GM12878 (cell line): ENCODE measurements at regions not wholly inside any gene's neighbourhood (a gene's known extent, or its start where the extent isn't known, plus 50 kb on each side); places are given as distances from the start of the nearest gene placed in this dataset.

ENCODE experiments used
- ATAC-seq: fragments of 200-7000 bp; cut with Tn5 transposase; 3 replicates; pipeline ENCODE4 v1.9.1; 2020; ENCODE audit warnings: mild to moderate bottlenecking, moderate library complexity
- BruUV-seq: library from RNA; stranded (reverse); fragments of 400-500 nt; replicated peaks from 2 replicates; lab custom pipeline; 2021; lab: Mats Ljungman, UMichigan
- CTCF ChIA-PET: fragments of 300-600 bp; sonication (Branson Sonifier 250); formaldehyde crosslinking; extraction: SDS; loops from one replicate; lab custom pipeline; 2021; ENCODE audit warnings: inconsistent platforms; lab: Yijun Ruan, JAX
- POLR2A ChIA-PET: fragments of 350-600 bp; formaldehyde crosslinking; extraction: SDS; loops from one replicate; lab custom pipeline; 2021; ENCODE audit warnings: inconsistent platforms; lab: Charles Lee
- RAD21 ChIA-PET: fragments of 300-600 bp; sonication (Branson Sonifier 250); formaldehyde crosslinking; loops from one replicate; lab custom pipeline; 2023; ENCODE audit warnings: antibody characterized with exemption; ENCODE audit not compliant: unreplicated experiment; lab: Charles Lee
- SMC1A ChIA-PET: fragments of 300-600 bp; sonication (Branson Sonifier 250); formaldehyde crosslinking; loops from one replicate; lab custom pipeline; 2023; ENCODE audit not compliant: unreplicated experiment, uncharacterized antibody; lab: Charles Lee
- DNase-seq: peaks from one replicate; pipeline ENCODE4 v3.0.0-alpha.2; 2011; ENCODE audit warnings: low read depth, low spot score
- FAIRE-seq: peaks from 3 replicates; lab custom pipeline; 2011; peaks lifted over from hg19 to GRCh38; lab: Jason Lieb, UNC
- H2AFZ ChIP-seq: 2 replicates; pipeline ENCODE4 v1.6.0; 2011; ENCODE audit warnings: low read depth, low read length, control low read depth; ENCODE audit not compliant: control insufficient read depth
- H3K27ac ChIP-seq: 2 replicates; pipeline ENCODE4 v1.5.1; 2011; ENCODE audit warnings: control low read depth; ENCODE audit not compliant: control insufficient read depth, insufficient read depth
- H3K27me3 ChIP-seq, 2 experiments: replicated peaks in 1 of 2; 2 replicates each; pipeline versions ENCODE4 v1.6.0 to v1.6.1; 2011; ENCODE audit warnings: low read length in 1 of 2; ENCODE audit not compliant: control insufficient read depth in 2 of 2, insufficient read depth in 2 of 2
- H3K36me3 ChIP-seq, 2 experiments: 2 replicates each; pipeline ENCODE4 v1.5.1; 2011; ENCODE audit warnings: low read length in 1 of 2; ENCODE audit not compliant: control insufficient read depth in 2 of 2, insufficient read depth in 2 of 2
- H3K4me1 ChIP-seq: 2 replicates; pipeline ENCODE4 v1.6.1; 2011; ENCODE audit warnings: mild to moderate bottlenecking, low read length, moderate library complexity, mixed read lengths; ENCODE audit not compliant: control insufficient read depth, insufficient read depth
- H3K4me2 ChIP-seq: 2 replicates; pipeline ENCODE4 v1.6.0; 2011; ENCODE audit warnings: control low read depth; ENCODE audit not compliant: control insufficient read depth, insufficient read depth
- H3K4me3 ChIP-seq: fragments of 200-600 bp; sonication (generic); 2 replicates; pipeline ENCODE4 v1.5.1; 2016
- H3K79me2 ChIP-seq: 2 replicates; pipeline ENCODE4 v1.6.0; 2011; ENCODE audit warnings: low read length; ENCODE audit not compliant: control insufficient read depth, insufficient read depth
- H3K9ac ChIP-seq: 2 replicates; pipeline ENCODE4 v1.8.0; 2011; ENCODE audit warnings: low read length, control low read depth, mixed read lengths; ENCODE audit not compliant: control insufficient read depth, insufficient read depth
- H3K9me3 ChIP-seq: replicated peaks from 3 replicates; pipeline ENCODE4 v1.5.1; 2011; ENCODE audit warnings: mild to moderate bottlenecking, low read length; ENCODE audit not compliant: control insufficient read depth, insufficient read depth
- H4K20me1 ChIP-seq: 2 replicates; pipeline ENCODE4 v1.6.0; 2011; ENCODE audit not compliant: control insufficient read depth, insufficient read depth
- ASH2L ChIP-seq: fragments of 300-600, 200-600 bp; sonication (generic); IDR thresholded peaks from 2 replicates; pipeline ENCODE4 v1.6.1; 2017; ENCODE audit warnings: low read depth, mild to moderate bottlenecking, borderline replicate concordance
- BHLHE40 ChIP-seq, 2 experiments: fragments of 450-650 bp in 1 of 2; IDR thresholded peaks; 2 replicates each; pipeline ENCODE4 v1.6.1; 2011 to 2017; ENCODE audit warnings: low read depth in 2 of 2, borderline replicate concordance in 1 of 2, improper control_type of control experiment in 1 of 2, low read length in 1 of 2, mild to moderate bottlenecking in 1 of 2
- BRCA1 ChIP-seq: IDR thresholded peaks from 2 replicates; pipeline ENCODE4 v1.6.1; 2011; ENCODE audit warnings: low read depth, low read length, improper control_type of control experiment
- CREB1 ChIP-seq: IDR thresholded peaks from 2 replicates; pipeline ENCODE4 v1.6.1; 2012; ENCODE audit warnings: low read depth, mild to moderate bottlenecking, inconsistent platforms
- EED ChIP-seq: sonication (generic); IDR thresholded peaks from 2 replicates; pipeline ENCODE4 v1.6.1; 2016; ENCODE audit warnings: antibody characterized with exemption, low read depth
- FOXM1 ChIP-seq: IDR thresholded peaks from 2 replicates; pipeline ENCODE4 v1.6.1; 2012; ENCODE audit warnings: low read depth, mild to moderate bottlenecking, inconsistent platforms, low read length, moderate library complexity
- GATAD2B ChIP-seq: fragments of 450-650 bp; conservative IDR thresholded peaks from 2 replicates; pipeline ENCODE4 v1.6.1; 2017; ENCODE audit warnings: low read depth, mild to moderate bottlenecking, moderate library complexity
- IRF4 ChIP-seq: IDR thresholded peaks from 2 replicates; pipeline ENCODE4 v1.6.1; 2011; ENCODE audit warnings: low read depth, low read length
- NRF1 ChIP-seq: conservative IDR thresholded peaks from 2 replicates; pipeline ENCODE4 v1.6.1; 2011; ENCODE audit warnings: mild to moderate bottlenecking, low read depth, low read length, improper control_type of control experiment
- RELA ChIP-seq: fragments of 450-650 bp; IDR thresholded peaks from 2 replicates; pipeline ENCODE4 v1.8.0; 2014; ENCODE audit warnings: borderline replicate concordance; ENCODE audit not compliant: partially characterized antibody
- RUNX3 ChIP-seq: IDR thresholded peaks from 2 replicates; pipeline ENCODE4 v1.6.1; 2012; ENCODE audit warnings: low read length, inconsistent platforms
- SMC3 ChIP-seq: IDR thresholded peaks from 2 replicates; pipeline ENCODE4 v1.6.1; 2011; ENCODE audit warnings: low read length, improper control_type of control experiment, borderline replicate concordance
- WGBS: methylation state at CpG from one replicate; pipeline ENCODE4 v1.1.6; 2016; ENCODE audit warnings: low lambda C conversion rate; ENCODE audit not compliant: insufficient replicate concordance, insufficient coverage; ENCODE audit errors: missing lambda C conversion rate; 5-methylcytosine and 5-hydroxymethylcytosine counted together
- in situ Hi-C: fragments of 300-500 bp; cut with MboI; formaldehyde crosslinking; loops from 9 replicates; pipeline ENCODE4 v1.14.3; 2018; ENCODE audit warnings: mixed read lengths
- intact Hi-C: fragments of 100-400 bp; cut with micrococcal nuclease; formaldehyde crosslinking; loops from one replicate; pipeline ENCODE4 v1.14.2; 2022; ENCODE audit not compliant: unreplicated experiment
- TF ChIP-seq, protein P1 (sequence below): fragments of 450-650 bp; IDR thresholded peaks from 2 replicates; pipeline ENCODE4 v1.6.1; 2017; ENCODE audit warnings: mild to moderate bottlenecking, low read depth, inconsistent platforms; ENCODE audit not compliant: poor library complexity, severe bottlenecking

DNA sequence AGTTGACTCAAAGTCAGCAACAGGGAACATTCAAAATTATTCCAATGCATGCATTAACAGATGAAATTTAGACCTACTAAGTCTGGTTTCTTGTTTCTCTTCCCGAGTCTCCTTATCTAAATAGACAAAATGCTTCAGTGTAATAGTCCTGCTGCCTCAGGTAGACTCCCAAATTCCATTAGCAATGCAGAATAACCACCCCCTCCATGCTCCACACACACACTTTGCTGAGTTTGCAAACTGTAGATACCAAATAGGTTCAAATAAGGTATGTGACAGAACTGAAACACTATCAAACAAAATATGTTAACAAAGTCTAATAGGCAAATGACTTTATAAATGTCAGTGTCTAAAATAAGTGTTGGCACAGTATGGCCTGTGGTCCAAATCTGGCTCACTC is 451.1 kb upstream of the SOX5 start:
- H3K36me3 ChIP-seq: no peaks in the 10 kb centered on the region
- FAIRE-seq (no peak), DNase-seq (no peak), ATAC-seq (no peak)
- no peaks in the 10 kb centered on the region for H3K9me3 ChIP-seq
- ChIA-PET SMC1A (no interaction called here), CTCF (no interaction called here), RAD21 (no interaction called here), POLR2A (no interaction called here)
- no TSS peak for BruUV-seq
- no peaks in the 10 kb centered on the region for H3K79me2 ChIP-seq
- no peak overlapping the region for H3K4me3 ChIP-seq
- no peak overlapping the region for H3K9ac ChIP-seq
- no peak overlapping the region for H2AFZ ChIP-seq
- H3K4me2 ChIP-seq: no peak overlapping the region
- no peaks in the 10 kb centered on the region for H4K20me1 ChIP-seq
- in situ Hi-C loops (no loop called here), intact Hi-C loops (no loop called here)
- no peak overlapping the region for H3K27ac ChIP-seq
- WGBS: 40% methylated on average over 1 of the region's 1 CpG
- H3K27me3 ChIP-seq: no peaks in the 10 kb centered on the region
- TF ChIP-seq BHLHE40 (IDR thresholded peaks at IDR 0.05; ENCODE audit: borderline replicate concordance in 1 of 2, low read depth in 2 of 2, low read length in 1 of 2) (no peak), BRCA1 (no peak), SMC3 (no peak), CREB1 (no peak), IRF4 (no peak), EED (no peak)
- TF ChIP-seq, all 136 proteins: peak for 0
- no peaks in the 10 kb centered on the region for H3K4me1 ChIP-seq

DNA sequence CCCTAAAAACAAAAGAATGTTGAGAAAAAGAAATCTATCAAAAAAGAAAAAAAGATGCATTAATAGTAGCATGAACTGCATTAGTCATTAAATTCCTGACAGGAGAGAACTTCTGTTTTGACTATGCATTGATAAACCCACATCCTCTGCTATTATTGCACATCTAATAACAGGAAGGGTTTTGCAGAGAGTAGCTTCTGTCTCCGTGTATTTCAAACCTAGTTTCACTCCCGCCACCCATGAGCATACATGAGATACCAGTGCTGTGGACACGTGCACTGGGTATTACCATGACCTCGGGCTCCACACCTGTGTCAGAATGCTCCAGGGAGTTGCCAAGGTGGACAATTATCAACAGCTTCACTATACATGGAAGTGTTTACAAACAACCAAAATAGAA is 449.1 kb upstream of the SOX5 start:
- Histone ChIP-seq H3K4me2 (peak overlapping the region; percentile 12; the same call in 1 of the 2 replicates), H3K4me1 (no peaks in the 10 kb centered on the region), H2AFZ (no peak overlapping the region), H3K36me3 (no peaks in the 10 kb centered on the region), H3K27ac (no peak overlapping the region), H3K79me2 (no peaks in the 10 kb centered on the region), H4K20me1 (no peaks in the 10 kb centered on the region), H3K9me3 (no peaks in the 10 kb centered on the region), H3K27me3 (no peaks in the 10 kb centered on the region), H3K9ac (no peak overlapping the region), H3K4me3 (no peak overlapping the region)
- 0% methylated on average over 4 of the region's 4 CpGs for WGBS
- ChIA-PET CTCF (no interaction called here), POLR2A (no interaction called here), RAD21 (no interaction called here), SMC1A (interaction anchor here (1.8 kb wide), 1 partner anchor 112 kb away, joined by 4 read pairs; no protein-coding TSS in a partner anchor)
- BruUV-seq: no TSS peak
- no peak for FAIRE-seq
- ATAC-seq: peak; percentile 62
- TF ChIP-seq, protein P1, sequence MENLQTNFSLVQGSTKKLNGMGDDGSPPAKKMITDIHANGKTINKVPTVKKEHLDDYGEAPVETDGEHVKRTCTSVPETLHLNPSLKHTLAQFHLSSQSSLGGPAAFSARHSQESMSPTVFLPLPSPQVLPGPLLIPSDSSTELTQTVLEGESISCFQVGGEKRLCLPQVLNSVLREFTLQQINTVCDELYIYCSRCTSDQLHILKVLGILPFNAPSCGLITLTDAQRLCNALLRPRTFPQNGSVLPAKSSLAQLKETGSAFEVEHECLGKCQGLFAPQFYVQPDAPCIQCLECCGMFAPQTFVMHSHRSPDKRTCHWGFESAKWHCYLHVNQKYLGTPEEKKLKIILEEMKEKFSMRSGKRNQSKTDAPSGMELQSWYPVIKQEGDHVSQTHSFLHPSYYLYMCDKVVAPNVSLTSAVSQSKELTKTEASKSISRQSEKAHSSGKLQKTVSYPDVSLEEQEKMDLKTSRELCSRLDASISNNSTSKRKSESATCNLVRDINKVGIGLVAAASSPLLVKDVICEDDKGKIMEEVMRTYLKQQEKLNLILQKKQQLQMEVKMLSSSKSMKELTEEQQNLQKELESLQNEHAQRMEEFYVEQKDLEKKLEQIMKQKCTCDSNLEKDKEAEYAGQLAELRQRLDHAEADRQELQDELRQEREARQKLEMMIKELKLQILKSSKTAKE: no peak
- no peak for TF ChIP-seq RELA
- peak; percentile 26; the same call in 1 of the 2 replicates for TF ChIP-seq RUNX3
- no peak for TF ChIP-seq FOXM1
- no peak for TF ChIP-seq NRF1
- no peak for TF ChIP-seq ASH2L
- no peak for TF ChIP-seq GATAD2B
- intact Hi-C loops (no loop called here), in situ Hi-C loops (no loop called here)
- no peak for DNase-seq
